HG03175 (cell line): ENCODE measurements at regions not wholly inside any gene's neighbourhood (a gene's known extent, or its start where the extent isn't known, plus 50 kb on each side); places are given as distances from the start of the nearest gene placed in this dataset.
"Not testable (repeated sequence)": the region's sequence is repeated elsewhere in the genome, so short reads cannot be mapped to it uniquely, and the experiment has no call there.

Experiments used
- ATAC-seq: cut with Tn5 transposase; IDR thresholded peaks from one replicate; pipeline ENCODE4 v1.9.1; 2021; ENCODE audit warnings: mild to moderate bottlenecking, moderate library complexity; ENCODE audit not compliant: unreplicated experiment

DNA sequence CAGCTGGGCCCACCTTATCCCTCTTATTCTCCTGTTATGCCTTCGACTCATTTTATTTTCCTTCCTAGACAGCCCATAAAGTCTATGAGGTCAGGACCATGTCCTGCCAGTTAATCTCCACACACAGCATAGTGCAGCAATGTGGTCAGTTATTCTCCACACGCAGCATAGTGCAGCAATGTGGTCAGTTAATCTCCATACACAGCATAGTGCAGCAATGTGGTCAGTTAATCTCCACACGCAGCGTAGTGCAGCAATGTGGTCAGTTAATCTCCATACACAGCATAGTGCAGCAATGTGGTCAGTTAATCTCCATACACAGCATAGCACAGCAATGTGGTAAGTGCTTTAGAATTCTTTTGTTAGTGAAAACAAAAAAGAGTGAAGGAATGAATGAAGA, 77.8 kb downstream of the TEX36 start:
- ATAC-seq: no peak

- no peak for ATAC-seq
Observed at GRCh38 chr10:125602825-125603224, 80.1 kb downstream of the TEX36 start.

DNA sequence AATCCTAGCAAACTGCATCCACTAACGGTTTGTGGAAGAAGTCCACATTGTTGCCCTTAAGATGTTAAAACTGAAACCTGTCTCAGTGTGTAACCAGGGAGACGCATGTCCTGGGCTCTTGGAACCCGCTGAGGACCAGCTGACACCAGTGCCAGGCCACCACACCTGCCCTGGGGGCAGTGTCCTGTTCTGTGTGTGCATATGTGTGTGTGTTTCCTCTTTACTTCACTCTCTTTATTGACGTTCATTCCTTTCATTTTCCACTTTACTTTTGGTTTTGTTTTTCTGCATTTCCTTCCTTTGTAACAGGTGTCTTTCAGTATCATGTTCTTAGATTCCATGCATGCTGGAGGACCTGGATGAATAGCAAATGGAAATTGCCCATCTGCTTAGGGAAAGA, 83.8 kb downstream of the TEX36 start:
- no peak for ATAC-seq

DNA sequence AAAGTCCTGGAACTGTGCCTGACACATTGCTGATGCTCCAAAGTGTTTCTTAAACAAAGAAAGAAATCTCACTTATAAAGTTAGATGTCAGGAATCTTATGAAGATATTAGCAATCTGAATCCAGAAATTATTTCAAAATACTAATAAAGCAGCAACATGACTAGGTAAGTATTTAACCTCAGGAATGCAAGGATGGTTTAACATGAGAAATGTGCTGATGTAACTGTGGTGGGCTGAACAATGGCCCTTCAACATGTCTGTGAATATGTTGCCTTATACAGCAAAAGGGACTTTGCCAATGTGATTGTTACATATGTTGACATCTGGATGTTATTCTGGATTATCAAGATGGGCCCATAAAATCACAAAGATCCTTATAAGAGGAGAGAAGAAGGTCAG, 87.1 kb downstream of the TEX36 start:
- no peak for ATAC-seq

- ATAC-seq: no peak
Observed at GRCh38 chr10:125593644-125594043, 89.3 kb downstream of the TEX36 start.

GRCh38 chr10:125592897-125593296, 90.1 kb downstream of the TEX36 start:
- no peak for ATAC-seq

DNA sequence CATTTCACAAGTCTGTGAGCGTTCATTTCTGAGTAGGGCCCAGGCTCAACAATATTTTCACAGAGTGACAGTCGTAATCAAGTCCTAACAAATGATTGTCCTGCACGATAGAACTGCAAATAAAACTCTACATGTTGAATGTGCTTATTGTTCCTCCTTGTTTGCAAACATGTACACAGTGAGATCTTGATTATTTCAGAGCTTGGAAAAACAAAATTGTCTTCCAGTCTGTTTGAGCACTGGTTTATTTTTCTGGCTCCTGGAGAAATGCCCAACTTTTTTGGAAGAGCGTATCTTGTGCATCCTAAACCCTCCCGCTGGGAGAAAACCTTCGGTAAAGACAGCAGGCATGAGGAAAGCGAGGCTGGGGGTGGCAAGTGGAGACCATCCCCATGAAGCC, 91.1 kb downstream of the TEX36 start:
- ATAC-seq: no peak

DNA sequence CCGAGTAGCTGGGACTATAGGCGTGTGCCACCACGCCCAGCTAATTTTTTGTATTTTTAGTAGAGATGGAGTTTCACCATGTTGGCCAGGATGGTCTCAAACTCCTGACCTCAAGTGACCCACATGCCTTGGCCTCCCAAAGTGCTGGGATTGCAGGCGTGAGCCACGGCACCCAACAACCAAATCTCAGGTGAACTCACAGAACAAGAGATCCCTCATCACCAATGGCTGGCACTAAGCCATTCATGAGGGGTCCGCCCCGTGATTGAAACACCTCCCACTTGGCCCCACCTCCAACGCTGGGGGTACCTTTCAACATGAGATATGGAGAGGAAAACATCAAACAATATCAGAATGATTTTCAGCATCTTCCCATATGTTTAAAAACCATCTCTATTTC, 94.2 kb downstream of the TEX36 start:
- not testable (repeated sequence) for ATAC-seq

GRCh38 chr10:125584954-125585353, 98.0 kb downstream of the TEX36 start:
- no peak for ATAC-seq

- ATAC-seq: no peak
Observed at GRCh38 chr10:125578658-125579315, 104.2 kb downstream of the TEX36 start.

DNA sequence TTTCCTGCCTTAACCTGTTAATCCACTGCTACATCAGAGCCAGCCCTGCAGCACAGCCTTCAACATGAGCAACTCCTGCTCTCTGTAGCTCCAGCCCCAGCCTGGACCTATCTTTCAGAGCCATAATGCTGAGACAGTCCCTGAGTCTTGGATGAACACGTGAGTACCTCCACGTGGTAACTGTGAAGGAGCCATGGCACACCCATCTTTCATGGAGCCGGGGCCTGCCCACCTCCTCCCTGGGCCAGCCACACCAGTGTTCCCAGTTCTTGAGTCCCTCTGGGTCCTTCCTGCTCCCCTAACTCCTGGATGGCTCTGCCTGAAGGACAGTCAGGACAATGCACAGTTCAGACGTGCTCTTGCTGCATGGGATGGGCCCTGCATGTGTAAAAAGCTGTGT, 107.1 kb downstream of the TEX36 start:
- no peak for ATAC-seq

GRCh38 chr10:125568156-125568555, 114.8 kb downstream of the TEX36 start:
- no peak for ATAC-seq

- ATAC-seq: no peak
Observed at GRCh38 chr10:125567529-125567928, 115.4 kb downstream of the TEX36 start.

GRCh38 chr10:125565046-125565445, 117.9 kb downstream of the TEX36 start:
- ATAC-seq: no peak

GRCh38 chr10:125564570-125564969, 118.4 kb downstream of the TEX36 start:
- no peak for ATAC-seq

GRCh38 chr10:125562737-125563136, 120.2 kb downstream of the TEX36 start:
- ATAC-seq: no peak

GRCh38 chr10:125560947-125561346, 122.0 kb downstream of the TEX36 start:
- no peak for ATAC-seq

DNA sequence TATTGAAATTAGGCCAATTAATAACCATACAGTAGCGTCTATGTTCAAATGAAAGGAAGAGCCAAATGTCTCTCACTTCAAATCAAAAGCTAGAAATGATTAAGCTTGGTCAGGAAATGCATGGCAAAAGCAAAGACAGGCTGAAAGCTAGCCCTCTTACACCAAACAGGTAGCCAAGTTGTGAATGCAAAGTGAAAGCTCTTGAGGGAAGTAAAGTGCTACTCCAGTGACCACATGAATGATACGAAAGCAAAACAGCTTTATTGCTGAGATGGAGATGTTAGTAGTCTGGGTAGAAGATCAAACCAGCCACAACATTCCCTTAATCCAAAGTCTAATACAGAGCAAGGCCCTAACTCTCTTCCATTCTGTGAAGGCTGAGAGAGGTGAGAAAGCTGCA, 123.8 kb downstream of the TEX36 start:
- ATAC-seq: peak; percentile 98

GRCh38 chr10:125557801-125558505, 125.0 kb downstream of the TEX36 start:
- no peak for ATAC-seq

GRCh38 chr10:125557311-125557710, 125.7 kb downstream of the TEX36 start:
- no peak for ATAC-seq

- no peak for ATAC-seq
Observed at GRCh38 chr10:125556882-125557281, 126.1 kb downstream of the TEX36 start.

GRCh38 chr10:125555743-125556142, 127.2 kb downstream of the TEX36 start:
- ATAC-seq: no peak

GRCh38 chr10:125555267-125555666, 127.7 kb downstream of the TEX36 start:
- ATAC-seq: no peak
